ENCODE measurements at regions not wholly inside any gene's neighbourhood (a gene's known extent, or its start where the extent isn't known, plus 50 kb on each side); places are given as distances from the start of the nearest gene placed in this dataset.
"Not testable (repeated sequence)": the region's sequence is repeated elsewhere in the genome, so short reads cannot be mapped to it uniquely, and the experiment has no call there.

GRCh38 chr6:26803762-26804161, 144.2 kb upstream of the ZNF322 start:
- H3K27ac Mint-ChIP-seq; H3K4me3 Mint-ChIP-seq; H3K27ac ChIP-seq (ENCODE audit: low read depth in 1 of 2, low read length in 2 of 2); DNase-seq; H3K27me3 Mint-ChIP-seq (ENCODE audit: low read depth in 3 of 3); H3K4me1 ChIP-seq (ENCODE audit: control insufficient read depth in 1 of 2, insufficient read depth in 2 of 2, low read length in 2 of 2); H3K4me3 ChIP-seq (replicated peaks in 1 of 3; ENCODE audit: low read depth in 2 of 3, low read length in 3 of 3); H3K4me2 ChIP-seq (replicated peaks; ENCODE audit: extremely low read depth, low read length, poor library complexity, severe bottlenecking); H3K9ac ChIP-seq (ENCODE audit: insufficient read depth, low read length, poor library complexity, severe bottlenecking); intact Hi-C loops (cut with micrococcal nuclease); H3K36me3 ChIP-seq (replicated peaks in 1 of 2; ENCODE audit: control insufficient read depth in 1 of 2, insufficient read depth in 2 of 2, low read length in 2 of 2); H3K9me3 Mint-ChIP-seq; H3K79me2 ChIP-seq (ENCODE audit: insufficient read depth, low read length); H3K36me3 Mint-ChIP-seq; H3K9me3 ChIP-seq (replicated peaks in 1 of 2; ENCODE audit: control insufficient read depth in 1 of 2, insufficient read depth in 1 of 2, low read length in 2 of 2); H2AFZ ChIP-seq (ENCODE audit: insufficient read depth, low read depth, low read length, poor library complexity, severe bottlenecking); H3K27me3 ChIP-seq (ENCODE audit: control insufficient read depth in 2 of 2, insufficient read depth in 2 of 2, low read length in 2 of 2); H3K4me1 Mint-ChIP-seq; H4K20me1 ChIP-seq (ENCODE audit: insufficient read depth, low read length): not testable (repeated sequence)
- WGBS (ENCODE audit: insufficient coverage): no CpG with 5 or more reads among the region's 16 CpGs

- H3K27me3 ChIP-seq (ENCODE audit: control insufficient read depth in 2 of 2, insufficient read depth in 2 of 2, low read length in 2 of 2); H3K4me1 ChIP-seq (ENCODE audit: control insufficient read depth in 1 of 2, insufficient read depth in 2 of 2, low read length in 2 of 2); H3K9ac ChIP-seq (ENCODE audit: insufficient read depth, low read length, poor library complexity, severe bottlenecking); H3K4me1 Mint-ChIP-seq; H3K4me2 ChIP-seq (replicated peaks; ENCODE audit: extremely low read depth, low read length, poor library complexity, severe bottlenecking); H3K27me3 Mint-ChIP-seq (ENCODE audit: low read depth in 3 of 3); H3K4me3 ChIP-seq (replicated peaks in 1 of 3; ENCODE audit: low read depth in 2 of 3, low read length in 3 of 3); H3K36me3 ChIP-seq (replicated peaks in 1 of 2; ENCODE audit: control insufficient read depth in 1 of 2, insufficient read depth in 2 of 2, low read length in 2 of 2); H3K4me3 Mint-ChIP-seq; H3K79me2 ChIP-seq (ENCODE audit: insufficient read depth, low read length); H3K9me3 Mint-ChIP-seq; H4K20me1 ChIP-seq (ENCODE audit: insufficient read depth, low read length); DNase-seq; H2AFZ ChIP-seq (ENCODE audit: insufficient read depth, low read depth, low read length, poor library complexity, severe bottlenecking); H3K9me3 ChIP-seq (replicated peaks in 1 of 2; ENCODE audit: control insufficient read depth in 1 of 2, insufficient read depth in 1 of 2, low read length in 2 of 2); H3K27ac Mint-ChIP-seq; H3K27ac ChIP-seq (ENCODE audit: low read depth in 1 of 2, low read length in 2 of 2); H3K36me3 Mint-ChIP-seq; intact Hi-C loops (cut with micrococcal nuclease): not testable (repeated sequence)
- WGBS (ENCODE audit: insufficient coverage): no CpG with 5 or more reads among the region's 36 CpGs
Measured at GRCh38 chr6:26811486-26812116, 152.1 kb upstream of the ZNF322 start.

- H3K4me2 ChIP-seq (replicated peaks; ENCODE audit: extremely low read depth, low read length, poor library complexity, severe bottlenecking); intact Hi-C loops (cut with micrococcal nuclease): not testable (repeated sequence)
Measured at GRCh38 chr6:26818640-26819225, 159.2 kb upstream of the ZNF322 start.

GRCh38 chr6:26827965-26828364, 168.4 kb upstream of the ZNF322 start:
- H3K36me3 Mint-ChIP-seq; H3K27me3 ChIP-seq (ENCODE audit: control insufficient read depth in 2 of 2, insufficient read depth in 2 of 2, low read length in 2 of 2); H3K4me1 ChIP-seq (ENCODE audit: control insufficient read depth in 1 of 2, insufficient read depth in 2 of 2, low read length in 2 of 2); H3K4me3 Mint-ChIP-seq; H3K9ac ChIP-seq (ENCODE audit: insufficient read depth, low read length, poor library complexity, severe bottlenecking); H2AFZ ChIP-seq (ENCODE audit: insufficient read depth, low read depth, low read length, poor library complexity, severe bottlenecking); H3K27ac Mint-ChIP-seq; H3K4me2 ChIP-seq (replicated peaks; ENCODE audit: extremely low read depth, low read length, poor library complexity, severe bottlenecking); H3K27ac ChIP-seq (ENCODE audit: low read depth in 1 of 2, low read length in 2 of 2); DNase-seq; H4K20me1 ChIP-seq (ENCODE audit: insufficient read depth, low read length); H3K9me3 Mint-ChIP-seq; H3K4me3 ChIP-seq (replicated peaks in 1 of 3; ENCODE audit: low read depth in 2 of 3, low read length in 3 of 3); H3K27me3 Mint-ChIP-seq (ENCODE audit: low read depth in 3 of 3); H3K79me2 ChIP-seq (ENCODE audit: insufficient read depth, low read length); H3K36me3 ChIP-seq (replicated peaks in 1 of 2; ENCODE audit: control insufficient read depth in 1 of 2, insufficient read depth in 2 of 2, low read length in 2 of 2); intact Hi-C loops (cut with micrococcal nuclease); H3K4me1 Mint-ChIP-seq: not testable (repeated sequence)
- no CpG with 5 or more reads among the region's 4 CpGs for WGBS (ENCODE audit: insufficient coverage)
- peaks cover 6 to 10% of the 10 kb centered on the region in 2 donors for H3K9me3 ChIP-seq (replicated peaks in 1 of 2; ENCODE audit: control insufficient read depth in 1 of 2, insufficient read depth in 1 of 2, low read length in 2 of 2)

More at GRCh38 chr6:26818640-26819225, 159.2 kb upstream of the ZNF322 start:
- WGBS (ENCODE audit: insufficient coverage): no CpG with 5 or more reads among the region's 5 CpGs
- not testable (repeated sequence) for H3K27ac ChIP-seq (ENCODE audit: low read depth in 1 of 2, low read length in 2 of 2); H3K9me3 Mint-ChIP-seq; H3K27ac Mint-ChIP-seq; H3K9ac ChIP-seq (ENCODE audit: insufficient read depth, low read length, poor library complexity, severe bottlenecking); H3K4me1 Mint-ChIP-seq; DNase-seq; H3K27me3 ChIP-seq (ENCODE audit: control insufficient read depth in 2 of 2, insufficient read depth in 2 of 2, low read length in 2 of 2); H3K4me3 Mint-ChIP-seq; H3K9me3 ChIP-seq (replicated peaks in 1 of 2; ENCODE audit: control insufficient read depth in 1 of 2, insufficient read depth in 1 of 2, low read length in 2 of 2); H3K79me2 ChIP-seq (ENCODE audit: insufficient read depth, low read length); H2AFZ ChIP-seq (ENCODE audit: insufficient read depth, low read depth, low read length, poor library complexity, severe bottlenecking); H3K4me1 ChIP-seq (ENCODE audit: control insufficient read depth in 1 of 2, insufficient read depth in 2 of 2, low read length in 2 of 2); H3K4me3 ChIP-seq (replicated peaks in 1 of 3; ENCODE audit: low read depth in 2 of 3, low read length in 3 of 3); H3K36me3 Mint-ChIP-seq; H3K27me3 Mint-ChIP-seq (ENCODE audit: low read depth in 3 of 3); H3K36me3 ChIP-seq (replicated peaks in 1 of 2; ENCODE audit: control insufficient read depth in 1 of 2, insufficient read depth in 2 of 2, low read length in 2 of 2); H4K20me1 ChIP-seq (ENCODE audit: insufficient read depth, low read length)
